ENCODE measurements at regions not wholly inside any gene's neighbourhood (a gene's known extent, or its start where the extent isn't known, plus 50 kb on each side); places are given as distances from the start of the nearest gene placed in this dataset.

GRCh38 chr11:98027652-98028051 is 993.1 kb upstream of the CNTN5 start:
- Histone ChIP-seq H3K4me3 (no peak overlapping the region), H4K20me1 (ENCODE audit: low read depth) (no peaks in the 10 kb centered on the region), H3K9ac (no peak overlapping the region), H3K4me1 (peaks cover 7% of the 10 kb centered on the region), H2AFZ (replicated peaks) (peak overlapping the region; percentile 76), H3F3A (ENCODE audit: low read depth) (no peaks in the 10 kb centered on the region), H3K27me3 (no peaks in the 10 kb centered on the region), H3K27ac (no peak overlapping the region), H3K4me2 (no peak overlapping the region), H3K36me3 (no peaks in the 10 kb centered on the region), H3K9me3 (ENCODE audit: low read depth) (no peaks in the 10 kb centered on the region), H3K79me2 (ENCODE audit: low read depth) (no peaks in the 10 kb centered on the region)
- H3K27me3 Mint-ChIP-seq (ENCODE audit: insufficient read depth, low read depth), result no peaks in the 10 kb centered on the region
- no peak overlapping the region for H3K4me3 Mint-ChIP-seq
- peaks cover 7% of the 10 kb centered on the region for H3K4me1 Mint-ChIP-seq
- H3K36me3 Mint-ChIP-seq, result no peaks in the 10 kb centered on the region
- no peaks in the 10 kb centered on the region for H3K9me3 Mint-ChIP-seq
- no peak for TF ChIP-seq CTCF (IDR thresholded peaks at IDR 0.05)
- no peak for TF ChIP-seq EZH2 (IDR thresholded peaks at IDR 0.05)
- no peak for TF ChIP-seq EZH2phosphoT487 (IDR thresholded peaks at IDR 0.05)
- no peak for DNase-seq (ENCODE audit: low spot score)
- no peak overlapping the region for H3K27ac Mint-ChIP-seq

- Histone ChIP-seq H3K9me3 (ENCODE audit: low read depth) (no peaks in the 10 kb centered on the region), H2AFZ (replicated peaks) (no peak overlapping the region), H3K36me3 (no peaks in the 10 kb centered on the region), H3F3A (ENCODE audit: low read depth) (no peaks in the 10 kb centered on the region), H3K9ac (no peak overlapping the region), H3K4me3 (no peak overlapping the region), H3K4me1 (peaks cover 7% of the 10 kb centered on the region), H3K27ac (no peak overlapping the region), H3K27me3 (no peaks in the 10 kb centered on the region), H3K4me2 (no peak overlapping the region), H4K20me1 (ENCODE audit: low read depth) (no peaks in the 10 kb centered on the region), H3K79me2 (ENCODE audit: low read depth) (no peaks in the 10 kb centered on the region)
- Mint-ChIP-seq H3K27ac (no peak overlapping the region), H3K4me1 (peaks cover 7% of the 10 kb centered on the region), H3K27me3 (ENCODE audit: insufficient read depth, low read depth) (no peaks in the 10 kb centered on the region), H3K9me3 (no peaks in the 10 kb centered on the region), H3K36me3 (no peaks in the 10 kb centered on the region), H3K4me3 (no peak overlapping the region)
- TF ChIP-seq EZH2phosphoT487 (IDR thresholded peaks at IDR 0.05), result no peak
- TF ChIP-seq CTCF (IDR thresholded peaks at IDR 0.05), result no peak
- no peak for TF ChIP-seq EZH2 (IDR thresholded peaks at IDR 0.05)
- DNase-seq (ENCODE audit: low spot score), result no peak
These were observed 990.9 kb upstream of the CNTN5 start for GRCh38 chr11:98029832-98030231.

GRCh38 chr11:98036810-98037209 is 983.9 kb upstream of the CNTN5 start:
- Mint-ChIP-seq H3K36me3 (no peaks in the 10 kb centered on the region), H3K9me3 (no peaks in the 10 kb centered on the region), H3K27me3 (ENCODE audit: insufficient read depth, low read depth) (no peaks in the 10 kb centered on the region), H3K4me3 (no peak overlapping the region), H3K4me1 (no peaks in the 10 kb centered on the region), H3K27ac (no peak overlapping the region)
- Histone ChIP-seq H3K4me2 (no peak overlapping the region), H3K4me1 (no peaks in the 10 kb centered on the region), H3K27me3 (no peaks in the 10 kb centered on the region), H2AFZ (replicated peaks) (no peak overlapping the region), H4K20me1 (ENCODE audit: low read depth) (no peaks in the 10 kb centered on the region), H3K9me3 (ENCODE audit: low read depth) (no peaks in the 10 kb centered on the region), H3K9ac (no peak overlapping the region), H3K36me3 (no peaks in the 10 kb centered on the region), H3K27ac (no peak overlapping the region), H3K4me3 (no peak overlapping the region), H3K79me2 (ENCODE audit: low read depth) (no peaks in the 10 kb centered on the region), H3F3A (ENCODE audit: low read depth) (no peaks in the 10 kb centered on the region)
- TF ChIP-seq EZH2phosphoT487 (IDR thresholded peaks at IDR 0.05), result no peak
- no peak for TF ChIP-seq CTCF (IDR thresholded peaks at IDR 0.05)
- TF ChIP-seq EZH2 (IDR thresholded peaks at IDR 0.05), result no peak
- no peak for DNase-seq (ENCODE audit: low spot score)
